Chondrocyte (in vitro differentiated cells): ENCODE measurements at regions not wholly inside any gene's neighbourhood (a gene's known extent, or its start where the extent isn't known, plus 50 kb on each side); places are given as distances from the start of the nearest gene placed in this dataset.

ENCODE experiments used
- DNase-seq: peaks from one replicate; pipeline ENCODE4 v3.0.0; 2021; ENCODE audit warnings: mixed read lengths, low spot score
- H3K27ac Mint-ChIP-seq: one replicate; pipeline ENCODE4 v1.8.0; 2021; ENCODE audit warnings: mild to moderate bottlenecking, moderate library complexity, mixed read lengths; ENCODE audit not compliant: unreplicated experiment
- H3K27me3 Mint-ChIP-seq: 2 replicates; pipeline ENCODE4 v1.8.0; 2021; ENCODE audit warnings: low read depth, mixed read lengths
- H3K36me3 Mint-ChIP-seq: 2 replicates; pipeline ENCODE4 v1.8.0; 2021; ENCODE audit warnings: low read depth, mixed read lengths
- H3K4me1 Mint-ChIP-seq: 2 replicates; pipeline ENCODE4 v1.8.0; 2021; ENCODE audit warnings: low read depth, mild to moderate bottlenecking, mixed read lengths
- H3K4me3 Mint-ChIP-seq: one replicate; pipeline ENCODE4 v1.8.0; 2021; ENCODE audit warnings: mild to moderate bottlenecking, moderate library complexity, mixed read lengths; ENCODE audit not compliant: unreplicated experiment
- H3K9me3 Mint-ChIP-seq: 2 replicates; pipeline ENCODE4 v1.8.0; 2021; ENCODE audit warnings: low read depth, mixed read lengths
- TF ChIP-seq, protein P1 (sequence below): fragments of 200-600 bp; sonication (generic); IDR thresholded peaks from 2 replicates; pipeline ENCODE4 v1.5.0; 2021; ENCODE audit warnings: antibody characterized with exemption, mild to moderate bottlenecking, moderate library complexity

- no peak overlapping the region for H3K27ac Mint-ChIP-seq
- peaks cover 14% of the 10 kb centered on the region for H3K4me1 Mint-ChIP-seq
- no peak for DNase-seq
- H3K27me3 Mint-ChIP-seq: peaks cover 4% of the 10 kb centered on the region
- no peaks in the 10 kb centered on the region for H3K36me3 Mint-ChIP-seq
- no peaks in the 10 kb centered on the region for H3K9me3 Mint-ChIP-seq
- TF ChIP-seq, protein P1, sequence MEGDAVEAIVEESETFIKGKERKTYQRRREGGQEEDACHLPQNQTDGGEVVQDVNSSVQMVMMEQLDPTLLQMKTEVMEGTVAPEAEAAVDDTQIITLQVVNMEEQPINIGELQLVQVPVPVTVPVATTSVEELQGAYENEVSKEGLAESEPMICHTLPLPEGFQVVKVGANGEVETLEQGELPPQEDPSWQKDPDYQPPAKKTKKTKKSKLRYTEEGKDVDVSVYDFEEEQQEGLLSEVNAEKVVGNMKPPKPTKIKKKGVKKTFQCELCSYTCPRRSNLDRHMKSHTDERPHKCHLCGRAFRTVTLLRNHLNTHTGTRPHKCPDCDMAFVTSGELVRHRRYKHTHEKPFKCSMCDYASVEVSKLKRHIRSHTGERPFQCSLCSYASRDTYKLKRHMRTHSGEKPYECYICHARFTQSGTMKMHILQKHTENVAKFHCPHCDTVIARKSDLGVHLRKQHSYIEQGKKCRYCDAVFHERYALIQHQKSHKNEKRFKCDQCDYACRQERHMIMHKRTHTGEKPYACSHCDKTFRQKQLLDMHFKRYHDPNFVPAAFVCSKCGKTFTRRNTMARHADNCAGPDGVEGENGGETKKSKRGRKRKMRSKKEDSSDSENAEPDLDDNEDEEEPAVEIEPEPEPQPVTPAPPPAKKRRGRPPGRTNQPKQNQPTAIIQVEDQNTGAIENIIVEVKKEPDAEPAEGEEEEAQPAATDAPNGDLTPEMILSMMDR: no peak
- no peak overlapping the region for H3K4me3 Mint-ChIP-seq
Observed at GRCh38 chr15:29533647-29534046, 264.0 kb upstream of the NSMCE3 start.

DNA sequence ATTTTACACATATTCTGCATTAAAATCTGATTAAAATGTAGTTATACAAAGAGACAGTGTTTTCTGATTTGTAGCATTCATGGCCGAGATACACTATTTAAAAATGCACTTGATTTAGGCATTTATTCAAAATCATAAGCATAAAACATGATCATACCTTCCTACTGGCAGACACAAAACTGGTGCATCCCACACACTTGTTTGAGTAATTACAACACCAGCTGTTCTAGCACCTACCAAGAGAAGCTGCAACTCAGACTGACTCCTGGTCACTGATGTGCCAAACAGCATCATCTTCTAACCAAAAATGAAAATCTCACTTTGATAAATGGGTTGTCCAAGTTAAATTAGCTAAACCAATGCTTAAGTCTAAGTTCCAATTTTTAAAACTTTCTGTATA, 262.7 kb upstream of the NSMCE3 start:
- no peak overlapping the region for H3K27ac Mint-ChIP-seq
- H3K27me3 Mint-ChIP-seq: peaks cover 4% of the 10 kb centered on the region
- no peak overlapping the region for H3K4me3 Mint-ChIP-seq
- no peaks in the 10 kb centered on the region for H3K36me3 Mint-ChIP-seq
- no peak for DNase-seq
- no peaks in the 10 kb centered on the region for H3K9me3 Mint-ChIP-seq
- TF ChIP-seq, protein P1: no peak
- H3K4me1 Mint-ChIP-seq: peaks cover 14% of the 10 kb centered on the region

- H3K27ac Mint-ChIP-seq: no peak overlapping the region
- no peak for DNase-seq
- H3K36me3 Mint-ChIP-seq: peaks cover 2% of the 10 kb centered on the region
- peaks cover 4% of the 10 kb centered on the region for H3K27me3 Mint-ChIP-seq
- TF ChIP-seq, protein P1: no peak
- peaks cover 14% of the 10 kb centered on the region for H3K4me1 Mint-ChIP-seq
- no peaks in the 10 kb centered on the region for H3K9me3 Mint-ChIP-seq
- H3K4me3 Mint-ChIP-seq: no peak overlapping the region
Observed at GRCh38 chr15:29530966-29531365, 261.3 kb upstream of the NSMCE3 start.

- Mint-ChIP-seq H3K27ac (no peak overlapping the region), H3K4me3 (no peak overlapping the region), H3K4me1 (peaks cover 6% of the 10 kb centered on the region), H3K36me3 (peaks cover 2% of the 10 kb centered on the region), H3K9me3 (no peaks in the 10 kb centered on the region), H3K27me3 (no peaks in the 10 kb centered on the region)
- TF ChIP-seq, protein P1: no peak
- DNase-seq: no peak
Observed at GRCh38 chr15:29529043-29529442, 259.4 kb upstream of the NSMCE3 start.

DNA sequence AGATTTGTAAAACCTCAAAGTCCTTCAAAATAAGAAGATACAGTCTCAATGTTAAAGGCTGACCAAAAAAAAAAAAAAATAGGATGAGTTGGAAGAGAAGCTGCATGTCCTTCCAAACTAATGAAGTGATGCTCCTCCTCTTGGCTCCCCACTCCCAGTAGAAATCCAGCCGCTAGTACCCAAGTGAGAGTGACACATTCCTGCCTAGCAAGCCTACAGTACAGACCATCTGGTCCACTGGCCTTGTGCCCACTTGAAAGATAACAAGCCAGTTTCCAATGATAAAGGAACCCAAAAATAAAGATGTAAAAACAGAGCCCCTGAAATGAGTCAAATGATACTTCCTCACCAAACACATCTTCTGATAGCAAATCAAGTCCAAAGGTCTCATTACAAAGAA, 258.7 kb upstream of the NSMCE3 start:
- Mint-ChIP-seq H3K9me3 (no peaks in the 10 kb centered on the region), H3K4me3 (no peak overlapping the region), H3K36me3 (peaks cover 2% of the 10 kb centered on the region), H3K27ac (no peak overlapping the region), H3K4me1 (no peaks in the 10 kb centered on the region), H3K27me3 (no peaks in the 10 kb centered on the region)
- no peak for DNase-seq
- TF ChIP-seq, protein P1: no peak
